ENCODE measurements at regions not wholly inside any gene's neighbourhood (a gene's known extent, or its start where the extent isn't known, plus 50 kb on each side); places are given as distances from the start of the nearest gene placed in this dataset.

GRCh38 chr15:72887376-72887775 lies 103.8 kb upstream of the ADPGK start:
- H3K4me3 ChIP-seq (ENCODE audit: low read depth, low read length) = no peak overlapping the region
- DNase-seq (ENCODE audit: low read depth) = no peak

- DNase-seq (ENCODE audit: low read depth) = no peak
- no peak overlapping the region for H3K4me3 ChIP-seq (ENCODE audit: low read depth, low read length)
These were observed 100.8 kb upstream of the ADPGK start for GRCh38 chr15:72884311-72884710.

DNA sequence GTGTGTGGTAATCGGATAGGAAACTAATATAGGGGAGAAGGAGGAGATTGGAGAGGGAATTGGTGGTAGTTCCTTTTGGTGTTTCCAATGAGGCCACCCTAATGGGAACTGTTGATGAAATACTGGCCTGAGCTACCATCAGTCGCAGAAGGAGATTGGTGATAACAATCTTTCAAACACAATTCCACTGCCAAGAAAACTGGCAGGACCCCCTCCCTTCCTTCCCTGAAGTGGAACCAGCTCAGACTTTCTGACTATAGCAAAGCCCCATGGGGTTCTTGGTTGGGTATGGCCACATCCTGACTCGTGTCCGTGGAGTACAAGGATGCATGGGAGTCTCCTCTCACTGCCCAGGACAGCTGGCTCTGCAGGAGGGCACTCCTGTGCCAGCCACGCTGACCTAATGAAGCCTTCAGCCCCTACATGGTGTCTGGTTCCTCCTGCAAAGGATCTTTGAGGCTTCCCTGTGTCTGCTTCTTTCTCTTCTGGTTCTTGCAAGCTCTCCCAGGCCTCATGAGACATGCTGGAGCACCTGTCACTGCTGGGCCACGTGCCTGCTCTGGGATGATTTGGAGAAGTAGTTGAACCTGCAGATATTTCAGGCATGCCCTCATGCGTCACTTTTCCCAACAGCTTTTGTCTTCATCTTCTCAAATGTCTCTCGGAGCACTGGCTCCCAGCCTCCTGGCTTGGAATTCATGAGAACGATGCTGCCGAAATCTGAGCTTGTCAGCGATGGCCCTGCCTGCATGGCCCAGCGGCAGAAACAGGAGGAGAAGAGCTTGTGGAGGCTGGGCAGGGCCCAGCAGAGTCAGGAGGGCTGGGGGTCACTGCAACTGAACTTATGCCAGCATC lies 90.0 kb upstream of the ADPGK start:
- no peak for DNase-seq (ENCODE audit: low read depth)
- no peak overlapping the region for H3K4me3 ChIP-seq (ENCODE audit: low read depth, low read length)

DNA sequence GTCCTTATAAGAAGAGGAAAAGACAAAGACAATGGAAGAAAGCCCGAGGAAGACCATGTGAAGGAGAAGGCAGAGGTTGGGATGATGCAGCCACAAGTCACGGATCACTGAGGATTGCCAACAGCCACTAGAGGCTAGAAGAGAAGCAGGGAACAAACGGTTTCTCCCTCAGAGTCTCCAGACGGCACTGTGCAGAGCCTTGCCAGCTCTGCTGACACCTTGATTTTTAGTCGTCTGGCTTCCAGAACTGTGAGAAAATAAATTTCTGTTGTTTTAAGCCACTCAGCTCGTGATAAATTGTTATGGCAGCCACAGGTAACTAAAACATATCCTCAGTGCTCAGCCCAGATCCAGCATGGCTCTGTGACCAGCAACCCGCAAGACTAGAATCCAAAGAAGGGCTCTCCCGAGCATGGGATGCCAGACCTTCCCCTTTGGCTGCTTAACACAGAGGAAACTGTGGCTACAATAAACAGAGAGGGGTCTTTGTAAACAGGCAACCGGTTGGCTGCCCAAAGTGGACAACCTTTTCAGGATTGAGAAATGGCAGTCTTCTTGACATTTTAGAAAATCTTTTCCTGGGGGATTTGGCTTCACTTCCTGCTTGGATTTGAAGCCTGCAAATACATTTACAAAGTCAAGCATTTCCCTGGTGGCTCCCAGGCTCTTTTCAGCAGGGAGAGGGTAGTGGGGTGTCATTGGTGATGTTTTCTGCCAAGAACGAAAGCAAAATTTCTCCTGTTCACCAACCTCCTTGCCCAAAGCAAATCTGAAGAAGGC lies 88.7 kb upstream of the ADPGK start:
- no peak overlapping the region for H3K4me3 ChIP-seq (ENCODE audit: low read depth, low read length)
- DNase-seq (ENCODE audit: low read depth) = no peak

DNA sequence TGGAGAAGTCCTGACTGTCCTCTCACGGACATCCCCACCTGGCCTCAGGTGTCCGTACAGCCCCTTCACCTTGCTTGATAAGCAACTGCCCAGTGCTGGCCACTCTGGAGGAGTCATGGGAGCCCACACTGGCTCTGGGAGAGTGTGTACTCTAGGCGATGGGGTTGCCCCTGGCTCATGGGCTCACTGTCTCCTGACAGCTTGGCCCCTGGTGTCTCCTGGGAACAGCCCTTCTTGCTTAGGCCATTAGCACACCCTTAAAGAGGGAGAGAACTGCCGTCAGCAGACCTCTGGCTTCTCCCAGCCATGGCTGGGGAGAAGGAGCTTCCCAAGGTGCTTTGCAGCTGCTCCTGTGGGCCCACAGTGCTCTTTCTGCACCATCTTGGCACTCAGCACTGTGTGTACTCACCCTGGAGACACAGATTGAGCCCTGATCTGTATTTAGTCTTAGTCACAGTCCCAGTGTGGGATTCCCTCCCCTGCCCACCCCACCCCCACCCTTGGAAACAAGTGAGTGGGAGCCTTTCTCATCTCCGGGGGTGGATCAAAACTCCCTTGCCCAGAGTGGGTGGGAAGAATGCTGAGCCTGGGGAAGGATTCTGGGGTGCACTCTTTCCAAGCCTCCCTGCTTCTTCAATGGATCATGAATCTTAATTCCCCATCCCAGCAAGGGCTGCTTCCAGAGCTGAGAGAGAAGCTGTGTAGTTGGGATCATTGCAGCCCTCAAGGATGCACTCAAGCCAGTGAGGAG lies 83.5 kb upstream of the ADPGK start:
- no peak overlapping the region for H3K4me3 ChIP-seq (ENCODE audit: low read depth, low read length)
- no peak for DNase-seq (ENCODE audit: low read depth)

DNA sequence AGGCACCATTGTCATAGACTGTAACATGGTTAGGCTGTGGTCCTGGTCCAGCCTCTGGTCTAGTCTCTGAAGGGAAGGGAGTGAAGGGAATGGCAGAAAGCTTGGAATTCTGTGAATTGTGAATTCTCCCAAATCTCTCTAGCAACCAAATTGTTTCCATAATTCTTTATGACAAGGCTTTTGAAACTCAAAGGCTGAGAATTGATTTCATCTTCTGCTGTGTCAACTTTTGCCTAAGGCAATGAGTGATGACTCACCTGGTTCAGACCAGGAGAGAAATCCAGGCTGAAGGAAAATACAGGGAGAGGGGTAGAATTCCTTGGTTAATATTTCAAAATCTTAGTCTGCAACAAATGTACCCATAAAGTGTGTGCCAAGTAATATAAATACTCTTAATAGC lies 82.6 kb upstream of the ADPGK start:
- no peak overlapping the region for H3K4me3 ChIP-seq (ENCODE audit: low read depth, low read length)
- DNase-seq (ENCODE audit: low read depth) = no peak

DNA sequence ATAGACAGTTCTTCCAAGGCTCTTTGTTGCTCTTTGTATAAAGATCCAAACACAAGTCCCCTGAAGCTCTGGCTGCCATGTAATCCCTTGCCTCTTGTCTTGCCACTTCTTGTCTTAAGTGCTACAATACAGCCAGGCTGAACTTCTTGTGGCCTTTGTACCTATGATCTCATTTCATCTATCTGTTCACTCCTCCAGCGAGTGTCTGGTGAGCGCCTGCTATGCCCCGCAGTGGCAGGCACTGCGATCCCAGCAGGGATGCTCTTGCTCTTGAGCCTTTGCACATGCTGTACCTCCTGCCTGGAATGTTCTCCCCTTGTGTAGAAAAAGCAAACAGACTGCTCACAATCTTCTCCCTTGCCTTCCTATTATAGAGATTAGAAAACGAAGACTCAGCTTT lies 81.9 kb upstream of the ADPGK start:
- no peak overlapping the region for H3K4me3 ChIP-seq (ENCODE audit: low read depth, low read length)
- DNase-seq (ENCODE audit: low read depth) = no peak

- DNase-seq (ENCODE audit: low read depth) = no peak
These were observed 81.1 kb upstream of the ADPGK start for GRCh38 chr15:72864681-72865080.

DNA sequence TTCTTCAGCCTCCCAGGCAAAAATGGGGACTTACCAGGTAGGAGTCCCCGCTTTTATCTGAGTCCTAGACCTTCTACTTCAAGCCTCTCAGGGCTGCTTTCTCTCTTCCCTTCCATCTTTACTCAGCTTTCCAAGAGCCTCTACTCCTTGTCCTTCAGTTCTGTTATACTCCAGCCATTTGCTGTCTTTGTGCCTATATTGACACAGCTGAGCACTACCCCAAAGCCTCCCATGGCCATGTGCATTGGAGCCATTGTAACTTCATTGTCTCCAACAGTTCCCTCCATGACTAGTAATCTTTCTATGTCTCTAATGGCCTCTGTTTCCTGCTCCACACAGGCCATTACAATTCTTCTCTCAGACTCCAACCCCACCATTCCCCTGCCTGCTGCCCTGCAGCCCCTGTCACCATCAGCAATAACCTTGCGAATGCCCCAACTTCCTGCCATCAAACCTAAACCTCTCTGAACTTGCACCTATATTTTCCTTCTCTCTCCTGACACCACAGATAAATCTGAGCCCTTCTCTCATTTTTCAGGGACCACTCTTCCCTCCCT lies 77.9 kb upstream of the ADPGK start:
- no peak overlapping the region for H3K4me3 ChIP-seq (ENCODE audit: low read depth, low read length)
- DNase-seq (ENCODE audit: low read depth) = no peak

More at GRCh38 chr15:72864681-72865080, 81.1 kb upstream of the ADPGK start:
- H3K4me3 ChIP-seq (ENCODE audit: low read depth, low read length) = no peak overlapping the region

DNA sequence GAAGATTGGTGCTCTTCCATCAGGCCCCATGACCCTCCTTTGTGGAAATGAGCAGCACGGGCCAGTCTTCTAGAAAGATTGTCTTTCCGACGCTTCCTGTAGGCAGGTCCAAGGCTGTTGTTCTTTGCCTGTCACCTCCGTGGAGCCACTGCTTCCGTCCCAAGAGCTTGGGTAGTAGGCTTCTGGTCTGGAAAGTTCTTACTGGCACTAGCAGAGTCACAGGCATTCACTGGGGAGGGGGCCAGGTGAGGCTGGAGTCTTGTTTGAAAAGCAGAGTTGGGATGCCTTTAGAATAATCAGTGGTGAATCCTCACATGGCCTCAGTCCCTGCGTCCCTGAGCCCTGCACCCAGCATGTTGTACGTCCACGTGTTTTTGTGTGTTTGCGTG lies 76.2 kb upstream of the ADPGK start:
- DNase-seq (ENCODE audit: low read depth) = no peak
- H3K4me3 ChIP-seq (ENCODE audit: low read depth, low read length) = no peak overlapping the region

DNA sequence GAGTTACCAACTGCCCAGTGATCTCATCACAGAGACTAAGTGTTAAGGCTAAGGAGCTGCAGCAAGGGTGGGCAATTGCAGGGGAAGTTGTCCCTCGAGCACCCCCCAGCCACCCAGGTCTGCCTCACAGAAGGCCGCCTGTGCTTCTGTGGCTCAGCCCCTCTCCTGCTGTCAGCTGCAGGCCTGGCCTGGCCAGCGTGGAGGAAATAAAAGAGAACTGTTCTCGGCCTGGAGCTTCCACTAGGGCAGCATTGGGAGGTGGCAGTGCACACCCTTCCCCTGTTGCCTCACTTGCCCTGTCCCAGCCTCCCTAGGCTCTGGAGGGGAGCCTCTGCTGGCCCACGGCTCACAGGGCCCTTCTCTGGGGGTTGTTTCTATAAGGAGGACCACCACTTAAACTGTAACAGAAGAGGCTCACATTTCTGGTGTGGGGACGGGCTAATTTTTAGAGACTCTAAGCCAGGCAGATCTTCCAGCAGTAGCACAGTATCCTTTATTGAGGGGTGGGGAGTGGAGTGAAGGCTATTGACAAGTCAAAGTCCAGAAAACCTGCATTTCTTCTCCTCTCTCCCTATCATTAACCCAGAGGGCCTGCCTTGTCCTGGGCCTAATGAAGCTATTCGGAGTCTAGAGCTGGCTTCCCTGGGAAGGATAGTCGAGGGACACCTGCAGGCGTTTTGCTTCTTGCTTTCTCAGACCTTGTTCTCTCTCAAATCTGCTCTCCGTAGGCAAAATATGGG lies 75.6 kb upstream of the ADPGK start:
- no peak for DNase-seq (ENCODE audit: low read depth)
- no peak overlapping the region for H3K4me3 ChIP-seq (ENCODE audit: low read depth, low read length)

- DNase-seq (ENCODE audit: low read depth) = no peak
- H3K4me3 ChIP-seq (ENCODE audit: low read depth, low read length) = no peak overlapping the region
These were observed 74.6 kb upstream of the ADPGK start for GRCh38 chr15:72858205-72858604.

DNA sequence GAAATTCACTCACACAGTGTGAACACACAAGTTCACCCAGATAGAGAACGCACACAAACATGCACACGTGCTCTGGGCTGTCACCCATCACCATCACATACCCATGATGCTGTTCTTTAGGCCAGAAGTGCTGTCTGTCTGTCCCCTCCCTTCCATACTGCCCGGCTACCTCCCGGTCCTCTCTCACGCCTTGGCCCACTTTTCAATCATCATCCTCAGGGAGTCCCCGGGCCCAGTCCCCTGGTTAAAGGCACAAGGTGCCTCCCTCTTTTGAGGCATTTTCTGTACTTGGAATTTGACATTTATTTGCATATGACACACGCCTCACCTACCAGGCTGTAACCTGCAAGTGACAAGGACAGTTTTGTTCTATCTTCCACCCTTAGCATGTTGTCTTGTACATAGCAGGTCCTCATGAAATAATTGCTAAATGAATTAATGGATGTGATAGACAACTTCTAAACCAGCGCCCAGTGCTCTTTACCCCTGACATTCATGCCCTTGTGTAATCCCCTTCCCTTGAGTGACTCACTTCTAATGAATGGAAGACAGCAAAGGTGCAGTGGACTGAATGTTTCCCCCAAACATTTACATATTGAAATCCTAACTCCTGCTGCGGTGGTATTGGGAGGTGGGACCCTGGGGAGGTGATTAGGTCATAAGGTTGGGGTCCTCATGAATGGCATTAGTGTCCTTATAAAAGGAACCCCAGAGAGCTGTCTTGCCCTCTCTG lies 73.9 kb upstream of the ADPGK start:
- no peak overlapping the region for H3K4me3 ChIP-seq (ENCODE audit: low read depth, low read length)
- no peak for DNase-seq (ENCODE audit: low read depth)

- no peak overlapping the region for H3K4me3 ChIP-seq (ENCODE audit: low read depth, low read length)
- no peak for DNase-seq (ENCODE audit: low read depth)
These were observed 73.0 kb upstream of the ADPGK start for GRCh38 chr15:72856549-72857040.

DNA sequence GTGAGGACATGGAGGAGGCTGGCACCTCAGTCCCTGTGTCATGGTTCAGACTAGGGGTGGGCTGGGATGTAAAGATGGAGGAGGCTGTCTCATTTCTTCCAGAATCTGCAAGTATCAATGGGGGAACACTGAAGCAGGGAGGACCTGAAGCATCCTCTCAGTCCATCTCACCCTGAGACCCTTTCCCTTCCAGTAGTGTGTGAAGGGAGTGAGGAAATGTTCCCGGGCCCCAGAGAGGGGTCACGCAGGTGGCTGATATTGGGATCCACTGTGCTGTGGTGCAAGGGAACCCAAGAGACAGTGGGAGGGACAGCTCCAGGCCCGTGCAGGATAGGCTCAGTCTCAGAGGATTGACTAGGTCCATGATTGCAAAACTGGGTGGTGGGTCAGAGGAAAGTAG lies 72.2 kb upstream of the ADPGK start:
- H3K4me3 ChIP-seq (ENCODE audit: low read depth, low read length) = no peak overlapping the region
- DNase-seq (ENCODE audit: low read depth) = no peak

- no peak for DNase-seq (ENCODE audit: low read depth)
- no peak overlapping the region for H3K4me3 ChIP-seq (ENCODE audit: low read depth, low read length)
These were observed 68.7 kb upstream of the ADPGK start for GRCh38 chr15:72852273-72852672.

DNA sequence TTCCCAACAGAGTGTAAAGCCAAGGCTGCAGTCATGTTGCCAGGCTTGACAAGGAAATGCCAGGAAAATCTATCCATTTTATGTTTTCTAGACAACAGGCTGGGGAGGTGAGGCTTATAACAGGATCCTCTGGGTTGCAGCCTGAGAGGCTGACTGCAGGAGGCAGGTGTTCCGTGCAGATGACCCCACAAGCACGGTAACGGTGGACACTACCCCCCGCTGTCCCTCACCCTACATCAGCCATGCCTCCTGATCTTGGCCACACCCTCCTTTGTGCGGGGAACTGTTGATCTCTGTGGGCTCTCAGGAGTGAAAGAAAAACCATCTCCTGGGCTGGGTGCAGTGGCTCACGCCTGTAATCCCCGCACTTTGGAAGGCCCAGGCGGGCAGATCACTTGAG lies 68.0 kb upstream of the ADPGK start:
- no peak overlapping the region for H3K4me3 ChIP-seq (ENCODE audit: low read depth, low read length)
- DNase-seq (ENCODE audit: low read depth) = no peak

DNA sequence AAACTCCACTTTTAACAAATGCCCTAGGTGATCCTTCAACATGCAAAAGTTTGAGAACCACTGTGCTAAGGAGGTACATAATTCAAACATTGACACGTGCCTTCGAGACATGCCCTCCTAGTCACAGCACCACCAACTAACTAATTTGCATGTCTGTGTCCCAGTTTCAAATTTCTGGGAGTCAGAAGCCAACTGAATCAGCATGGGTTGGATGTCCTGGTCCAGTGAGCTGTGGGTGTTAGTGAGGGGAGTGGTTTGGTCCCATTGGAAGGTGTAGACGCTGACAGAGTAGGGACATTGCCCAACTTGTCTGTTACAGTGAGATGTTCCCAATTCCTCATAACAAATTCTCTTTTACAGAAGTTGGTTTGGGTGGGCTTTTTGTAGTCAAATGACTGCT lies 67.3 kb upstream of the ADPGK start:
- no peak for DNase-seq (ENCODE audit: low read depth)

More for the DNA sequence above, 67.3 kb upstream of the ADPGK start:
- no peak overlapping the region for H3K4me3 ChIP-seq (ENCODE audit: low read depth, low read length)
